HepG2 (cell line): ENCODE measurements at regions not wholly inside any gene's neighbourhood (a gene's known extent, or its start where the extent isn't known, plus 50 kb on each side); places are given as distances from the start of the nearest gene placed in this dataset.

Source experiments
- ATAC-seq: fragments of 200-7000 bp; cut with Tn5 transposase; 3 replicates; pipeline ENCODE4 v1.9.1; 2020; ENCODE audit warnings: mild to moderate bottlenecking, moderate library complexity
- BruUV-seq: library from RNA; stranded (reverse); fragments of 400-500 nt; replicated peaks from 2 replicates; lab custom pipeline; 2021; lab: Mats Ljungman, UMichigan
- CTCF ChIA-PET: fragments of 300-600 bp; formaldehyde crosslinking; extraction: SDS; loops from one replicate; lab custom pipeline; 2021; ENCODE audit warnings: low total read pairs, inconsistent platforms, low intra/inter-chr PET ratio; lab: Yijun Ruan, JAX
- POLR2A ChIA-PET: fragments of 350-600 bp; sonication (Branson Sonifier 250); formaldehyde crosslinking; loops from one replicate; lab custom pipeline; 2020; ENCODE audit warnings: antibody characterized with exemption, inconsistent platforms; lab: Yijun Ruan, JAX
- DNase-seq: peaks from one replicate; pipeline ENCODE4 v3.0.0-alpha.2; 2015; ENCODE audit warnings: low spot score
- FAIRE-seq: peaks from 3 replicates; lab custom pipeline; 2011; peaks lifted over from hg19 to GRCh38; lab: Jason Lieb, UNC
- H2AFZ ChIP-seq: one replicate; pipeline ENCODE4 v1.6.1; 2011; ENCODE audit warnings: low read length, inconsistent platforms
- H3K27ac ChIP-seq: fragments of 300-600 bp; 3 replicates; pipeline ENCODE4 v1.8.0; 2011; ENCODE audit warnings: mixed run types, mild to moderate bottlenecking, mixed read lengths, low read length, inconsistent platforms; ENCODE audit not compliant: insufficient read depth; ENCODE audit errors: extremely low read length
- H3K27me3 ChIP-seq, 2 experiments: fragments of 200-600 bp in 1 of 2; 2 replicates in 1 of 2; 3 replicates in 1 of 2; pipeline versions ENCODE4 v1.6.0 to v1.8.0; 2011; ENCODE audit warnings: low read length in 2 of 2, mild to moderate bottlenecking in 2 of 2, moderate library complexity in 2 of 2, inconsistent platforms in 1 of 2; ENCODE audit not compliant: insufficient read depth in 2 of 2, control insufficient read depth in 1 of 2
- H3K36me3 ChIP-seq, 2 experiments: fragments of 200-600 bp in 1 of 2; replicated peaks in 1 of 2; 2 replicates in 1 of 2; 3 replicates in 1 of 2; pipeline versions ENCODE4 v1.5.1 to v1.8.0; 2011; ENCODE audit warnings: low read length in 2 of 2, inconsistent platforms in 1 of 2; ENCODE audit not compliant: insufficient read depth in 2 of 2, control insufficient read depth in 1 of 2
- H3K4me1 ChIP-seq: 2 replicates; pipeline ENCODE4 v1.5.1; 2012; ENCODE audit warnings: low read length, inconsistent platforms; ENCODE audit not compliant: insufficient read depth
- H3K4me2 ChIP-seq: 2 replicates; pipeline ENCODE4 v1.6.0; 2011; ENCODE audit warnings: low read depth, low read length, inconsistent platforms
- H3K4me3 ChIP-seq, 3 experiments: fragments of 200-600 bp in 1 of 3; sonication (generic), shearing (Covaris generic) in 1 of 3; replicated peaks in 1 of 3; 2 replicates each; pipeline ENCODE4 v1.5.1; 2011 to 2016; ENCODE audit warnings: low read length in 3 of 3, inconsistent platforms in 2 of 3, low read depth in 2 of 3, mild to moderate bottlenecking in 2 of 3, control low read depth in 1 of 3, mixed read lengths in 1 of 3; ENCODE audit not compliant: insufficient read depth in 1 of 3
- H3K79me2 ChIP-seq: one replicate; pipeline ENCODE4 v1.6.1; 2011; ENCODE audit warnings: low read length, inconsistent platforms; ENCODE audit not compliant: insufficient read depth
- H3K9ac ChIP-seq: 2 replicates; pipeline ENCODE4 v1.6.0; 2011; ENCODE audit warnings: mild to moderate bottlenecking, low read depth, low read length, inconsistent platforms; ENCODE audit not compliant: insufficient read depth
- H3K9me3 ChIP-seq: 2 replicates; pipeline ENCODE4 v1.5.1; 2012; ENCODE audit warnings: mild to moderate bottlenecking, low read length
- H4K20me1 ChIP-seq: 2 replicates; pipeline ENCODE4 v1.6.0; 2011; ENCODE audit warnings: inconsistent platforms, mild to moderate bottlenecking, low read length, moderate library complexity; ENCODE audit not compliant: insufficient read depth
- HNRNPUL1 ChIP-seq: fragments of 200-400 bp; formaldehyde crosslinking; IDR thresholded peaks from 2 replicates; pipeline ENCODE4 v1.6.1; 2017; ENCODE audit warnings: low read depth, mild to moderate bottlenecking, low read length, moderate library complexity
- IKZF4 ChIP-seq: sonication (generic); formaldehyde crosslinking; IDR thresholded peaks from 2 replicates; pipeline ENCODE4 v1.5.1; 2020; ENCODE audit warnings: borderline replicate concordance, mild to moderate bottlenecking, low read depth, missing genetic modification reagents; ENCODE audit errors: not compliant biosample characterization
- MAFF ChIP-seq: IDR thresholded peaks from 2 replicates; pipeline ENCODE4 v1.6.1; 2011; ENCODE audit warnings: low read depth, low read length, improper control_type of control experiment
- MAFK ChIP-seq, 2 experiments: IDR thresholded peaks in 1 of 2; conservative IDR thresholded peaks in 1 of 2; 2 replicates each; pipeline ENCODE4 v1.6.1; 2011; ENCODE audit warnings: improper control_type of control experiment in 2 of 2, low read length in 2 of 2
- TMF1 ChIP-seq: sonication (generic); formaldehyde crosslinking; IDR thresholded peaks from 2 replicates; pipeline ENCODE4 v1.8.1; 2022; ENCODE audit warnings: low read depth, missing genetic modification reagents
- ZNF12 ChIP-seq: sonication (generic); formaldehyde crosslinking; IDR thresholded peaks from 2 replicates; pipeline ENCODE4 v1.5.0; 2020; ENCODE audit warnings: missing genetic modification reagents
- WGBS: methylation state at CpG from one replicate; pipeline ENCODE4 v1.1.6; 2017; ENCODE audit warnings: low lambda C conversion rate; 5-methylcytosine and 5-hydroxymethylcytosine counted together
- in situ Hi-C: cut with HindIII; loops from 2 replicates; pipeline ENCODE4 v1.10.0; 2017; ENCODE audit warnings: low pct_unique_long_range_greater_than_20kb; ENCODE audit not compliant: extremely low pct_ligation_motif_present
- intact Hi-C: fragments of 100-400 bp; cut with micrococcal nuclease; formaldehyde crosslinking; loops from one replicate; pipeline ENCODE4 v1.10.0; 2022; ENCODE audit not compliant: unreplicated experiment
- TF ChIP-seq, protein P1 (sequence below): sonication (generic); formaldehyde crosslinking; IDR thresholded peaks from 2 replicates; pipeline ENCODE4 v1.5.0; 2020; ENCODE audit warnings: mild to moderate bottlenecking, missing genetic modification reagents, moderate library complexity
- TF ChIP-seq, protein P2 (sequence below): sonication (generic); formaldehyde crosslinking; IDR thresholded peaks from 2 replicates; pipeline ENCODE4 v1.5.0; 2020; ENCODE audit warnings: missing genetic modification reagents, mild to moderate bottlenecking, borderline replicate concordance

DNA sequence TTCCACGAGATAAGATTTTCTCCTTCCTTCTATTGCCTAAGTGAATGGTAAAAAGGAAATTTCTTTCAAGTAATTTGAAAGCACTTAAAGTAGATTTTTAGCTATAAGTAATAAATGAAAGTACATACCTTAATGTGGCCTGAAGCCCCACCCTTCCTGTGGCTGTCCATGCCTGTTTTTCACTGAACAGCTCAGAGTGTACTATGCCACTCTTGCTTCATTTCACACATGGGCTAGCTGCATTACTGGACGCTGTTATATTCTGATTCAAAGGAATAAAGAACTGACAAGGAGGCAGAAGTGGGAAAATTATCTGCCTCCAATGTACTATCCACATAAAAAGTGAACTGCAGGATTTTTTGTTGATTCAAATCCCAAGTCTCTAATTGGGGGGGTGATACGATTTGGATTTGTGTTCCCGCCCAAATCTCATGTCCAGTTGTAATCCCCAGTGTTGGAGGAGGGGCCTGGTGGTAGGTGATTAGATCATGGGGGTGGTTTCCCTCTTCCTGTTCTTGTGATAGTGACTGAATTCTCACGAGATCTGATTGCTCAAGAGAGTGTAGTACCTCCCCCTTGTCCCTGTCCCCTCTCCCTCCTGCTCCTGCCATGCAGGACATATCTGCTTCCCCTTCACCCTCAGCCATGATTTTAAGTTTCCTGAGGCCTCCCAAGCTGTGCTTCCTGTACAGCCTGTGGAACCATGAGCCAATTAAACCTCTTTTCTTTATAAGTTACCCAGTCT lies 154.7 kb upstream of the SGCG start:
- TF ChIP-seq, protein P1, sequence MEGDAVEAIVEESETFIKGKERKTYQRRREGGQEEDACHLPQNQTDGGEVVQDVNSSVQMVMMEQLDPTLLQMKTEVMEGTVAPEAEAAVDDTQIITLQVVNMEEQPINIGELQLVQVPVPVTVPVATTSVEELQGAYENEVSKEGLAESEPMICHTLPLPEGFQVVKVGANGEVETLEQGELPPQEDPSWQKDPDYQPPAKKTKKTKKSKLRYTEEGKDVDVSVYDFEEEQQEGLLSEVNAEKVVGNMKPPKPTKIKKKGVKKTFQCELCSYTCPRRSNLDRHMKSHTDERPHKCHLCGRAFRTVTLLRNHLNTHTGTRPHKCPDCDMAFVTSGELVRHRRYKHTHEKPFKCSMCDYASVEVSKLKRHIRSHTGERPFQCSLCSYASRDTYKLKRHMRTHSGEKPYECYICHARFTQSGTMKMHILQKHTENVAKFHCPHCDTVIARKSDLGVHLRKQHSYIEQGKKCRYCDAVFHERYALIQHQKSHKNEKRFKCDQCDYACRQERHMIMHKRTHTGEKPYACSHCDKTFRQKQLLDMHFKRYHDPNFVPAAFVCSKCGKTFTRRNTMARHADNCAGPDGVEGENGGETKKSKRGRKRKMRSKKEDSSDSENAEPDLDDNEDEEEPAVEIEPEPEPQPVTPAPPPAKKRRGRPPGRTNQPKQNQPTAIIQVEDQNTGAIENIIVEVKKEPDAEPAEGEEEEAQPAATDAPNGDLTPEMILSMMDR = no peak
- Histone ChIP-seq H4K20me1 (no peaks in the 10 kb centered on the region), H3K9me3 (no peaks in the 10 kb centered on the region), H2AFZ (no peak overlapping the region), H3K9ac (no peak overlapping the region), H3K4me3 (no peak overlapping the region), H3K79me2 (no peaks in the 10 kb centered on the region), H3K36me3 (no peaks in the 10 kb centered on the region), H3K4me1 (no peaks in the 10 kb centered on the region), H3K4me2 (no peak overlapping the region), H3K27me3 (no peaks in the 10 kb centered on the region), H3K27ac (no peak overlapping the region)
- 12% methylated on average over 5 of the region's 5 CpGs for WGBS
- ChIA-PET POLR2A (no interaction called here), CTCF (no interaction called here)
- in situ Hi-C loops = loop anchor here (10.0 kb wide), 1 partner anchor 221 kb away; no protein-coding TSS in a partner anchor
- ATAC-seq (no peak), DNase-seq (no peak), FAIRE-seq (no peak)
- intact Hi-C loops = no loop called here
- BruUV-seq = no TSS peak

DNA sequence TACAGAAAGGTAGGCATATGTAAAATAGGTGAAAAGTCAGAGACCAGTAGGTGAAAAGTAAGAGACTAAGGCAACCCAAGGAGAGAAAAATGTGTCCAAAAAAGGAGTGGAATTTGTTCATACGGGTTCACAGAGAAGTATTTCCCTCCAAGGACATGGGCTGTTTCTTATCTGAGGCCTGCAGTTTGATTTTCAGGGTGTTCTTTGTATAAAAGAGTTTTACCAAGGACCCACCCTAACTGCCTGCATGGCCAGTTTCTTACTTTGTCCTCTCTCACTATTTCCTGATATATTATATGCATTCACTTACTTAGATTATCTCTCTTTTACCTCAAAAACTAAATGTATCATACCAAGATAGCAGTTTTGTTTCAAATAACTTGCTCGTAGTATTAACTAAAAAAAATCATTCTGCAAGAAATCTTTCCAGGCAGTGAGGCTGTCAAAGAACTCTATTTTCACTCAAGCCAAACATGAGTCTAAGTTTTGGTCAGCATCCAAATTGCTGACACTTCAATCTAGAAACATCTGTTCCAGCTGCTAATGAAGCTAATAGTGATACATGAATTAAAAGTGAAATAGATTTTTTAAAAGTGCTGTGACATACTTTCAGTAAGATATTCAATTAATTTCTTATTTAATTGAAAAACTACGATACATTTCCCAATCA lies 141.4 kb upstream of the SGCG start:
- no TSS peak for BruUV-seq
- in situ Hi-C loops = no loop called here
- no peak overlapping the region for H3K9ac ChIP-seq
- 0% methylated on average over 3 of the region's 3 CpGs for WGBS
- ChIA-PET CTCF (no interaction called here), POLR2A (no interaction called here)
- H3K27ac ChIP-seq = no peak overlapping the region
- no peak overlapping the region for H3K4me3 ChIP-seq
- no peak overlapping the region for H2AFZ ChIP-seq
- no peaks in the 10 kb centered on the region for H4K20me1 ChIP-seq
- no peak overlapping the region for H3K4me2 ChIP-seq
- intact Hi-C loops = no loop called here
- no peaks in the 10 kb centered on the region for H3K79me2 ChIP-seq
- ATAC-seq = no peak
- no peaks in the 10 kb centered on the region for H3K36me3 ChIP-seq
- H3K9me3 ChIP-seq = no peaks in the 10 kb centered on the region
- DNase-seq = no peak
- TF ChIP-seq TMF1 (CRISPR knock-in tag) (no peak), MAFK (conservative IDR thresholded peaks at IDR 0.05 in 1 of 2, IDR thresholded peaks at IDR 0.05 in 1 of 2; ENCODE audit: low read length in 2 of 2) (peak; percentile 5 to 42; a peak in 1 of 4 replicates), ZNF12 (CRISPR knock-in tag) (no peak), MAFF (0 out of 2 replicates have a peak, but pooled peaks have one; percentile 18), IKZF4 (CRISPR knock-in tag) (no peak), HNRNPUL1 (no peak)
- TF ChIP-seq, protein P2, sequence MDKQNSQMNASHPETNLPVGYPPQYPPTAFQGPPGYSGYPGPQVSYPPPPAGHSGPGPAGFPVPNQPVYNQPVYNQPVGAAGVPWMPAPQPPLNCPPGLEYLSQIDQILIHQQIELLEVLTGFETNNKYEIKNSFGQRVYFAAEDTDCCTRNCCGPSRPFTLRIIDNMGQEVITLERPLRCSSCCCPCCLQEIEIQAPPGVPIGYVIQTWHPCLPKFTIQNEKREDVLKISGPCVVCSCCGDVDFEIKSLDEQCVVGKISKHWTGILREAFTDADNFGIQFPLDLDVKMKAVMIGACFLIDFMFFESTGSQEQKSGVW (CRISPR knock-in tag) = no peak
- no peaks in the 10 kb centered on the region for H3K27me3 ChIP-seq
- no peaks in the 10 kb centered on the region for H3K4me1 ChIP-seq
- no peak for FAIRE-seq
